GM12864 (cell line): ENCODE measurements at regions not wholly inside any gene's neighbourhood (a gene's known extent, or its start where the extent isn't known, plus 50 kb on each side); places are given as distances from the start of the nearest gene placed in this dataset.
"Not testable (repeated sequence)": the region's sequence is repeated elsewhere in the genome, so short reads cannot be mapped to it uniquely, and the experiment has no call there.

ENCODE experiments used
- DNase-seq: peaks from one replicate; pipeline ENCODE4 v3.0.0-alpha.2; 2011; ENCODE audit warnings: low read depth
- H3K4me3 ChIP-seq: 2 replicates; pipeline ENCODE4 v1.5.1; 2011; ENCODE audit warnings: mild to moderate bottlenecking, low read depth, low read length, control low read depth
- TF ChIP-seq, protein P1 (sequence below): IDR thresholded peaks from 2 replicates; pipeline ENCODE4 v1.5.1; 2011; ENCODE audit warnings: low read depth, mild to moderate bottlenecking, moderate library complexity, low read length, control low read depth, inconsistent platforms; ENCODE audit errors: missing control alignments

DNA sequence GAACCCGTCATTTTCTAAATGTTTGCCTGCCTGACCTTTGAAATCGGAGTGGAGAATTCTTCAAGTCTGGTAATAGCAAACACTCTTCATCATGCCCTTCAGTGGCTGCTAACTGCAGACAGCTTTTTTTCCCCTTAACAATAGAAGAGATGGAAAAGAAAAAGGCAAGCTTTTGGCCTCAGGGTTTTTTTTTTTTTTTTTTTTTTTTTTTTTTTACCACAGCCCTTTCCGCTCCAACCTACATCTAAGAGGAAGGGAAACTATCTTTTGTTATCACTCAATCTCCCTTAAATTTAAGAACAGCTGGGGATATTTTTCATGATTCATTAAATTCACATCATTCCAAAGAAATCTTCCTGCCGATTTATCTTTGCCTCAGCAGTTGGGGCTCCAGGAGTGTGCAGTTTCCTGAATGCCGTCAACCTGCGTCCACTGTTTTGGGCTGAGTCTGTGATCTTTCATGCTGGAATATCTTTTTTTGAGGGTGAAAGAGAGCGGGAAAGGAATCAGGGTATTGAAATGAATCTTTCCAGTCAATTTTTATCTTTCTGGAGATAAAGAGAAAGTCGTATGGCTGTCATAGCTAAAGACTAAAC is 144.5 kb upstream of the SMYD2 start:
- TF ChIP-seq, protein P1, sequence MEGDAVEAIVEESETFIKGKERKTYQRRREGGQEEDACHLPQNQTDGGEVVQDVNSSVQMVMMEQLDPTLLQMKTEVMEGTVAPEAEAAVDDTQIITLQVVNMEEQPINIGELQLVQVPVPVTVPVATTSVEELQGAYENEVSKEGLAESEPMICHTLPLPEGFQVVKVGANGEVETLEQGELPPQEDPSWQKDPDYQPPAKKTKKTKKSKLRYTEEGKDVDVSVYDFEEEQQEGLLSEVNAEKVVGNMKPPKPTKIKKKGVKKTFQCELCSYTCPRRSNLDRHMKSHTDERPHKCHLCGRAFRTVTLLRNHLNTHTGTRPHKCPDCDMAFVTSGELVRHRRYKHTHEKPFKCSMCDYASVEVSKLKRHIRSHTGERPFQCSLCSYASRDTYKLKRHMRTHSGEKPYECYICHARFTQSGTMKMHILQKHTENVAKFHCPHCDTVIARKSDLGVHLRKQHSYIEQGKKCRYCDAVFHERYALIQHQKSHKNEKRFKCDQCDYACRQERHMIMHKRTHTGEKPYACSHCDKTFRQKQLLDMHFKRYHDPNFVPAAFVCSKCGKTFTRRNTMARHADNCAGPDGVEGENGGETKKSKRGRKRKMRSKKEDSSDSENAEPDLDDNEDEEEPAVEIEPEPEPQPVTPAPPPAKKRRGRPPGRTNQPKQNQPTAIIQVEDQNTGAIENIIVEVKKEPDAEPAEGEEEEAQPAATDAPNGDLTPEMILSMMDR: no peak
- no peak overlapping the region for H3K4me3 ChIP-seq
- DNase-seq: no peak

DNA sequence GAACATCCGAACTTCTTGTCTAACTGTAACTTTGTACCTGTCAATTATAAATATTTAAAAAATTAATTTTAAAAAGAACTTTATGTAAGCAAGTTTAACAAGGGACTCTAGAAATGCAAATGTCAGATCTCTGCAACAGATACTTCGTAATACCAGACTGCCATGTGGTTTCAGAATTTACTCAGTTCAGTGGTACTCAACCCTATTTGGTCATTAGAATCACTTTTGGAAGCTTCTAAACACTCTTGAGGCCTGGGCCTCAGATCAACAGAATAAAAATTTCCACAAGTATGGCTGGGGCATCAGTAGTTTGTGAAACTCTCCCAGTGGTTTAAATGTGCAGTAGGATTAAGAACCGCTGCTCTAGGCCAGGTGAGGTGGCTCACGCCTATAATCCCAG is 139.5 kb upstream of the SMYD2 start:
- H3K4me3 ChIP-seq: no peak overlapping the region
- TF ChIP-seq, protein P1: no peak
- no peak for DNase-seq

DNA sequence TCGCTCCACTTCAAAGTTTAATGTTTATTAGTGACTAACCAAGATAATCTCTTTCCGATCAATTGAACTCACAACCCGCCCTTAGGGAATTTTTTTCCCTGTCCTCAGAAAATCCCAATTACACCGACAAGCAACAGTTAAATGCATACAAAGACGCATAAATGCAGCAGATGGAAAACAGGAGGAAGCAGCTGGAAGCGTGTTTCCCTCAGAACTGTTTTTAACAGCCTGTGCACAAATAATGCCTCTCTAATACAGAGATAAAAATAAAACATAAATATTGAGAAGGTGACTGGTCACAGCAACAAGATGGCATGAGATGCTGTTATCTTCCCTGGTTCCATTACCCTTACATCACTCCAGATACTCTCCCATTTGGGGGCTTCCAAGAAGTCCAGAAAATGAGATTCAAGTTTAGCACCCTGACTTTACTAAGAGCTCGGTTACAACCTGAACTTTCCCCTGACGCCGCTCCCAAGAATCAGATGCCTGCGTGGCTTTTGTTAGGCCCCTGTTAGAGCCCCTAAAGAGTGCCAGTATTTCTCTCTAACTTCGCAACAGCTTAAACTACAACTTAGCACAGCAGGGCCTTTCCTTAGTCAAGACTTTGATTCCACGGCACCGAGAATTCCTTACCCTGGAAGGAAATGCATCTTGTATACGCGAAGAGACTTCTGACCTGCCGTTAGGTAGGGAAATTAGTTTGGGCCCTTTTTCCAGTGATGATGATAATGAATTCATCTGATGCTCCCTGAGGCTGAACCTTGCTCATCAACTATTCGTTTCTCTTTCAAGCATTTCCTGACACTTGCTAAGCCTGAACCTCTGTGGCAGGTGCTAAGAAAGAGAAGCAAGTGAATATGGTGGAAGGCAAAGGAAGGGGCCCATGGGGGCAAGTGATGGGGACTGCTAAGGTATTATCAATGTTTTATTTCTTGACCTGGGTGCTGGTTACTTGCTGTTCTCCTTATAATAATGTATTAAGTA is 137.7 kb upstream of the SMYD2 start:
- H3K4me3 ChIP-seq: no peak overlapping the region
- DNase-seq: no peak
- TF ChIP-seq, protein P1: no peak

DNA sequence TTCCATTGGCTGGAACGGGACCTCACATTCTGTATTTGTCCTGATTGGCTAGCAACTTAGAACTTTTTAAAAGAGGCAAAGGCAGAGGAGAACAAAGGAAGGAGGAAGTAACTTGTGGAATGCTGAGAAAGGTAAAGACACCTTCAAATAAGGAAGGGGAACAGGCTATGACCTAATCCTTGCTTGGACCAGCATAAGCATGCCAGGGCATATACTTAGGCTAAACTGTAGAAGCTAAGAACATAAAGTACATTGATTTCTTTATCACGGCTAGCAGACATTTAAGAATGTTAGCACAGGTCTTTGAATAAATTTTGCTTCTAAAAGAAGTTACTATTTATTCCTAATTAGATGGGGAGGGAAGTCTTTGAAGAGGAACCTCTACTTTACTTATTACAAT is 136.4 kb upstream of the SMYD2 start:
- not testable (repeated sequence) for H3K4me3 ChIP-seq

DNA sequence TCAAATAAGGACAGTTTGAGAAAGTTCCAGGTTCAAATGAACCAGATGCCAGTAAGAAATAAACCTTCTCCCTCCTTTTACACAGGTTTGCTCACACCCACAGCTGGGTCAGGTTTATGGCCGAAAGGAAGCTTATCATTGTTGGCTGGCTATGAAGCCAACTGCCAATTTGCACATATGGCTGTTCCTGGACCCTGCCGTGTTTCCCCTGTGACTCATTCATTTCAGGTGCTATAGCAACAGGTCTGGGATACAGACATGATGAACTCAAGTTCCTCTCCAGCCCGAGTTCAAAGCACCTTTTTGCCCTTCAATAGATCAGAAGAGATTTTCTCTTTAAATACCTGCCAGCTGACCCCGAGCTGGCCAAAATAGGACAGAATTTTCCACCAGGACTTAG is 134.4 kb upstream of the SMYD2 start:
- no peak overlapping the region for H3K4me3 ChIP-seq
- no peak for DNase-seq
- TF ChIP-seq, protein P1: no peak

More for the DNA sequence above, 136.4 kb upstream of the SMYD2 start:
- not testable (repeated sequence) for DNase-seq

DNA sequence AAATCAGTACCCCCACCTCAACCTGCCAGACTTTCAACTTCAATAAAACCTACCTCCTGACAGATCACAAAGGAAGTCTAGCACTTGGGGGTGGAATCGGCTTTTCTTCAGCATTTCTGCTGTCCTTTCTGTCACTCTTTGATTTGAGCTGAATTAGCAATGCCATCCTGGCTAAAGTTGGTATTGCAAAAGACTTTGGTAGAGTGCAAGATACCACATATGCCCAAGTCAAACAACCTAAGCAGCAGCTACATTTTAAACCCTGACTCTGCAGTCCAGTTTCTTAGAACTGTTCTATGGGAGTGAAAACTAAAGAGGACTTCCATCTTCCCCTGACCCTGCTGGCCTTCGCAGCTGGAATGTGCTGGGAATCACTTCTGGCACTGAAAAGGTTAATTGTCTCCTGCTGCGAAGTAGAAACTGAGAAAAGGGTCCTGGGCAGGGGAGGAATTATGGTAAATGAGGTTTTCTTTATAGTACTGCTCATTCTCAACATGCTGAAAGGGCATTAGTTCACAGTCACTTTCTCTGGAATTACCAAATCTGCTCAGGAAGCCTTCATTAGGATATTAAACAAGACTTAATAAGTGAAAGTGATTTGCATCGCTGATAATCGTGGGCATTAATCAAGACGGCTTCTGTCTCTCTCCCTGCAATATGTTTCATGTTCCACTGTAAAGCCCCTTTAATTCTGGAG is 126.2 kb upstream of the SMYD2 start:
- H3K4me3 ChIP-seq: no peak overlapping the region
- DNase-seq: no peak
- TF ChIP-seq, protein P1: no peak

DNA sequence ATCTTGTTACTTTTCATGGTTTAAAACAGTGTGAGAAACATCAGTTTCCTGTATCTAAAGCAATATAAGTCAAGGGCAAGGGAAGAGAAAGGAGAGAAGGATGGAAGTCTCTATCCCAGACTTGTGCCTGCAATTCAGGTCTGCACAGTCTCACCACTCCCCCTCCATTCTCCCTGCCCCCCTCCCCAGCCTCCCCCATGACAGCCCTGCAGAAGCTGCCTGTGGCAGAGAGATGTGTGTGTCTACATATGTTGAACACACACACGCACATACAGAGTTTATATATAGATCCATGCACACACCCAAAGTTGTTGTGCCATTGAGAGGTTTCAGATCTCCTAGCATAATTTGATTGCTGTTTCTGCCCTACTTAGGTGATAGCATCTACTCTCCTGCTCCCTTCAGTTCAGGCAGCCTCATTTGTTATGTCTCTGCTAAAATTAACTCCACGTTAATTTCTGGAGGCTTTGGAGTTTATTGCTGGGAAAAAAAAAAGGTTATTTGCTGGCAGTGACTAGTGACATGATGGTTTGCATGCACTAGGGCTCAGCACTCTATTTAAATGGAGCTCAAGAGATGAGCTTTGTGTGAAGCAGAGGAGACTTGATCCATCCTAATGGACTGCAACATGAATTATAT is 124.9 kb upstream of the SMYD2 start:
- no peak overlapping the region for H3K4me3 ChIP-seq
- TF ChIP-seq, protein P1: no peak
- DNase-seq: no peak
